ACHN (cell line): ENCODE measurements at regions not wholly inside any gene's neighbourhood (a gene's known extent, or its start where the extent isn't known, plus 50 kb on each side); places are given as distances from the start of the nearest gene placed in this dataset.

Source experiments
- DNase-seq: peaks from one replicate; pipeline ENCODE4 v3.0.0-alpha.2; 2015
- in situ Hi-C: cut with HindIII; loops from 2 replicates; pipeline ENCODE4 v1.10.0; 2017; ENCODE audit warnings: low sequenced_read_pairs, low pct_ligation_motif_present, low pct_unique_long_range_greater_than_20kb

DNA sequence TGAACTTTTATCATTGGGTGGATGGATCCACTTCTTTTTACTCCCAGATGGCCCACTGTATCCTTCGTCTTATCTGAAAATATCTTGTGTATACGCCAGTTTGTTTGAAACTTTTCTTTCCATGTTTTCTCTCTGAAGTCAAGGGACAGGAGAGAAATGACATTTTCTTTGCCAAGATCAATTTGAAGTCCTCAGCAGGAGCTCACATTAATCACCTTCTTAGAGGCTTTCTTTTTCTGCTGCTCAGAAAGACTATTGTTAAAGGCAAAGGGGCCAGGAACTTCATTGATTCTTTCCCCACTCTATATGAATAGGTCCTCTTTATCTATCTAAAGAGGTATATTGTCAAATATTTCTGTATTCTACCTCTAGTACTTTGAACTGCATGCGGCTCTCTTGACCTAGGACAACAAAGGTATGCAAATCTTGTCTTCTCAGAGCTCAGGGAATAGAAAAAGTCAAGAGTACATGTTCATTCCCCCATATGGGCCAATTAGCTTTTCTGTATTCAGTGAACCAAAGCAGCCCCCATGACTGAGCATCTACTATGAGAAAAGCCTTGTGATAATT lies 583.3 kb downstream of the HS3ST4 start:
- in situ Hi-C loops, result no loop called here
- DNase-seq, result no peak

DNA sequence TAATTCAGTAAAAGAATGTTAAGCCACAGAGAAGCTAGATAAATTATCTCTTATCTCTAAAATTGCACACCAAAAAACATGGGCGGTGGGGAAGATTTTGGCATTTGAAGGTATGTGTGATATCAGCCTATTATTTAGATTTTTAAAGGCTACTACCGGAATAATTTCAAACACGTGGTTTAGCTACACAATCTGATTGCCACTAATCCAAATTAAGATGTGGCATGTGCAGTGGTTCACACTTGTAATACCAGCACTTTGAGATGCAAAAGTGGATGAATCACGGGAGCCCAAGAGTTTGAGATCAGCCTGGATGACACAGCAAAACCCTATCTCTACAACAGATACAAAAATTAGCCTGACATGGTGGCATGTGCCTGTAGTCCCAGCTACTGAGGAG lies 584.5 kb downstream of the HS3ST4 start:
- DNase-seq, result no peak
- in situ Hi-C loops, result no loop called here

DNA sequence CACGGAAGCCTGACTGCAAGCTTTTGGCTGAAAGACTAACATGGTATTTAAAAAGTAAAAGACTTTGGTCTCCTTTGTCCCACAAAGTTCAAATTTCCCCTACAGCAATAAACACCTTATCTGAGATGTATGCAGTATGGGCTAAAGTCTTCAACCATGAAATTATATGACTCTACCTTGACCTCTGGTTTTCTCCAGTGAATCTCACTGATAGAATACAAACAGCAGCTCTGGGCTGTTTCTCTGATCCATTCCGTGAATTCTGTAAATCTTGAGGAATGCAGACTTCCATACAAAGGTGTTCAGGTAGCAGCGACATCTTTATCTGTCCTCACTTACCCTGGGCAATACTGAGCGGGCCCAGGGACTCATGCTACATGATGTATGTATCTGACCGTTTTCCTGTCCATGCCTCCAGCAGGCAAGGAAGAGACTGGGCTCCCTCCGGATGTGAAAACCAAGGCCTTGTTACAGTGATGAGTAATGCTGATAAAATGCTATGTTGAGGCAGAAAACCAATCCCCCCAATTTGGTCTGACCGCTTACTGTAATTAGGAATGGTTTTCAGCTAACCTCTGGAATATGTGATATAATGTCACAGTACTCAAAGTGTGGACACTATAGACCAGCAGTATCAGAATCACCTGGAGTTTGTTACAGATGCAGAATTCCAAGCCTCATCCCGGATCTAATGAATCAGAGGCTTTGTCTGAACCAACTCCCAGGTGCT lies 589.8 kb downstream of the HS3ST4 start:
- in situ Hi-C loops, result no loop called here

DNA sequence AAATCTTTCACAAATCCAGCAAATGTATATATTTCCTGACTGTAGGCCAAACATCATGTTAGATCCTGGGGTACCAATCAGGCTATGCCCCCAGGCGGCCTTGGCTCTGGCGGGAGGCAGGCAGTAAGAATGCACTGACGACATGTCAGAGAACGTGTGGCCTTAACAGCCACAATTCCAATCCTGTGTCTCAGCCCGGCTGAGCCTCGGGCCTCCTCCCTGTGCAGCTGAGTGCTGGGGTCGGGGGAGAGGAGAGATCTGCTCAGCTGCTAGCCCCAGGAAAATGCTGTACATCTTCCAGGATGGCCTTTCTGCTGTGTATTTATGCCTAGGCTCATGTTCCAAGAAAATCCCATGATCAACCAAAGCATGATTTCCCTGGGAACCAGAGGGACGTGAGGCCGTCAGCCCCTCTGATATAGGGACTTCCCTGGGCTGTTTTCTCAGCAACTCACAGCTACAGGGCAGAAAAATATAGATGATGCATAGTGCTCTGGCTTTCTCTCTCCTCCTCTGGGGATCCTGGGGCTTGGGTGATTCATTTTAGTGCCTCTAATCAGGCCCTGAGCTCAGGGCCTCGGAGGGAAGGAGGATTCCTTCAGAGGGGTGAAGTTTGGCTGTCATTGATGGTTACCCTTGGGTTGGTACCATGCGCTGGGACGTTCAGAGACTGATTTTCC lies 604.0 kb downstream of the HS3ST4 start:
- no peak for DNase-seq
- in situ Hi-C loops, result no loop called here

More for the DNA sequence above, 589.8 kb downstream of the HS3ST4 start:
- no peak for DNase-seq

GRCh38 chr16:26301516-26301915 lies 609.8 kb downstream of the HS3ST4 start:
- no peak for DNase-seq
- in situ Hi-C loops, result no loop called here

DNA sequence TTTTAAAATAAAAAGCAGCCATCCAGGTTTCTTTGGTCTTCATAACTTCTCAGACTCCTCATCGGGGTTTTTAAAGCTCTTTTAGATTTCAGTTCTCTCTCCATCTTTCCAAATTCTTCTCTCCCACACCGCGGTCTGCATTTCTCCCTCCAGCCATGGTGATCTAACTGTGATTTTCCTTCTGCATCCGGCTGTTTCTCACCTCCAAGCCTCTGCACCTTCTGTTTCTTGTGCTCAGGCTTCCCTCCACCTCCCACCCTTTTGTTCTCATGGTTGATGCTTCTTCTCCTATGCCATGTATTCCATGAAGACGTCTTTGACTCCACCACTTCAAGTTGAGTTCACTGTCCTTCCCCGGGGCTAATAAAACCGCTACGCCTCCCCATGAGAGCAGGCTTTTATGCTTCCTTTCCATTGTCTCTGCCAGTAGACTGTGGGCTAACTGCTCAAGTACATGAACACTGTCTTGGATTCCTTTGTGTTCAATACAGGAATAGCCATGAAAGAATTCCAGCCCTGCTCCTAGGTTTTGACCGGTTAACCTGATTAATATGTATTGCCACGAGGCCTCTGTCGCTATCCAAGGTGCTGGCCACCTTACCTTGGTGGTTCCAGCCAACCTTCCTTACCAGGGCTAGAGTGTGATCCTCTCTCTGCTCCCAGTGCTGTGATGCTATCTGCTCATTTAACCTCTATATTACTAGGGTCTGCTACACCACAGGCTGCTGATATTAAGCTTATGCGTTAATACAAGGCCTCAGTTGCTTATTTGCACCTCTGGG lies 625.1 kb downstream of the HS3ST4 start:
- DNase-seq, result peak; percentile 11
- in situ Hi-C loops, result no loop called here

GRCh38 chr16:26317885-26318284 lies 626.1 kb downstream of the HS3ST4 start:
- no peak for DNase-seq
- in situ Hi-C loops, result no loop called here

GRCh38 chr16:26330654-26331053 lies 638.9 kb downstream of the HS3ST4 start:
- in situ Hi-C loops, result no loop called here
- DNase-seq, result no peak

DNA sequence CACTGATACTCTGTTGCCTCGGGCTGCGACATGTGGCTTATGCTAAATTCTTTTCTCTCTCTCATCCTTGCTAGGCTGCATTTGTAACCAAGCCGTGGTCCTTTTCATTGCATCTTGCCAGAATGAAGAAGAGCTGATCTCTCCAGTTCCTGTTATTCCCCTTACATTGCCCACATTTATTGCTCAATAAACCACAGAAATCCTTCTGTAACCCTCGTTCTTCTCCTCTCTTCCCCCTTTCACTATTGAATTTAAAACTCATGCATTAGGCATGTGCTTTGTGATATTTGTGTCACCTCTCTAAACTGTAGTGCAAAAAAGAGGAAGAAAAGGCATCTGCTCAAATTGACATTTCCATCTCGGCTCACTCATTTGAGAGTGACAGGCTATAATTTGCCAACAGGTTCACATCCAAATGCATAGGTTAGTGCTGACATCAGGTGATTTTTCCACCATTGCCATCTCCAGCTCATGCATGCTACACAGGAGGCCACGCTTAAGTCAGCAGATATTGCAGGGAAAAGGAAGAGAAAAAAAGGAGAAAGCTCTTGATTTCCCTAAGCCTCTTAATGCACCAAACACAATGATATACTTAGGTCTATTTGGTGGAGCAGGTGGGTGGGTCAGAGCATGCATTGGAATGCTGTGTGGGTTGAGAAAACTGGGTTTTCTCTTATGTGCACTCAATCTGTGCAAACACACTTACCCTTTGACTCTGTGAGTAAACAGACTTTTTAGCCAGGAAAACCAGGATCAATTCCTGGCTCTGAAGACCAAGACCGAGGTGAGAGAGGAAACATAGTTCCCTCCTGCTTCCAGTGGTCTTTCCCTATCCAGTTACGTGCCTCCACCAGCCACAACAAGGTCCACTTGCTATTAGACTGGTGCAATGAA lies 642.7 kb downstream of the HS3ST4 start:
- no peak for DNase-seq
- in situ Hi-C loops, result no loop called here

GRCh38 chr16:26335236-26335853 lies 643.6 kb downstream of the HS3ST4 start:
- no peak for DNase-seq
- in situ Hi-C loops, result no loop called here

DNA sequence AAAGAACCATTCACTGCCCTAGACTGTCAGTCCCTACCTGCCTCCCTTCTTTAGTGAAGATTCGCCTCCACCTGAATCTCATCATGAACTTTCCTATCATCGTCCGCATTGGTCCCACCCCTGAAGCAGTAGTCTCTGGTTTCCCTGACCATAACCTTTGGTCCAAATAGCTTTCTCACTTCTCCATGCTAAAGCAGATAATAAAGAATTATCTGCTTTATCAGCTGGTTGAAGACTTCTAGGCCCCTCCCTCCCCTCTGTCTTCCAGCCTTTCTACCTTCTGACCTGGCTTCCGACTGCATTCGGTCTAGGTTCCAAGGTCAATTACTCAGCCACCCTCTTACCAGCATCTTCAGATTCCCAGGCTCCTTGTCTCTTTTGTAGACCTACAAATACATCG lies 650.9 kb downstream of the HS3ST4 start:
- in situ Hi-C loops, result no loop called here
- DNase-seq, result no peak

DNA sequence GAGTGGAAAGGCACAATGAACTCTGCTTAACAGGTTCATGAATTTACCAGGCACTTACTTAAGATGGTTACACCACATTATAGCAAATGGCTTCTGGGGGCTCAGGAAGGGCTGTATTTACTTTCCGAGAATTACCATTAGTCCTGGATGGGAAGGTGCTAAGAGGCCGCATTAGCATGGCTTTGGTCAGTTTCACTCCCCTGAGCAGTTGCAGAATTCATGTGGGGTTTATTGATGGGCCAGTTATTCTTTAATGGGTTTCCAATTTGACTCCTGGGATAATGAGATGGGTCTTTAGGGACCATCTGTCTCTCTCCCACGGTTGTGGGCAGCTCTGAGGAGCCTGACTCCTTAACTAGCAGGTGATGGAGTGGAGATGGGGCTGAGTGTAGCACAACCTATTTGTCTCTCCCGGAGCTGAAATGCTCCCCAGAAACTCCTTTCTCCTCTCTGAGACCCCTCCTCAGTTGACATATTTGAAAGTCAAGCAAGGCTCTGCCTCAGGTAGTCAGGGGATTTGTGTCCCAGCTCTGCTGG lies 652.5 kb downstream of the HS3ST4 start:
- DNase-seq, result no peak
- in situ Hi-C loops, result no loop called here

DNA sequence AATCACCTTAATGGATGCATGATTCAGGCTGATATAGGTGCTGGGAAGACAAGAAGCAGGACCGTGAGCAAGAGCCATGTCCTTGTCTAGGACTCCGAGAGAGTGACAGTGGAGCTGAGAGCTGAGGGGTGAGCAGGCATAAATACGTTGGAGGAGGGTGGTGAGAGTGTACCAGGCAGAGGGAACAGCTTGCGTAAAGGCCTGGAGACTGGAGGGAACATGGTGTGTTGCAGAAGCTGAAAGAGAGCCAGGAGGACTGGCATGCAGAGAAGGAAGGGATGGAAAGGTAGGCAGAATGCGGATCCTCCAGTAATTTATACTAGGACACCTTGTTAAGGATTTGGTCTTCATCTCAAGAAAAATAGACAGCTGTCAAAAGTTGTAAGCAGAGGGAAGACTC lies 653.2 kb downstream of the HS3ST4 start:
- DNase-seq, result no peak
- in situ Hi-C loops, result no loop called here

- in situ Hi-C loops, result no loop called here
- DNase-seq, result no peak
Measured at GRCh38 chr16:26345966-26346365, 654.2 kb downstream of the HS3ST4 start.

DNA sequence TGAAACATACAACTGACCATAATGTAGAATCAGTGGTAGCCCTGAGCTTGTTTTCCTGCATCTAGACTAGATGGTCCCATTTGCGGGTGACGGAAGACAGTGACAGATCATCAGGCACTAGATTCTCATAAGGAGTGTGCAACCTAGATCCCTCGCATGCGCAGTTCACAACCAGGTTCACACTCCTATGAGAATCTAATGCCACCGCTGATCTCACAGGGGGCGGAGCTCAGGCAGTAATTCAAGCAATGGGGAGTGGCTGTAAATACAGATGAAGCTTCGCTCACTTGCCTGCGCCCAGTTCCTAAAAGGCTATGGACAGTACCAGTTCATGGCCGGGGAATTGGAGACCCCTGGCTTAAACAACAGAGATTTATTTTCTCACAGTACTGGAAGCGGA lies 656.3 kb downstream of the HS3ST4 start:
- in situ Hi-C loops, result no loop called here
- no peak for DNase-seq

GRCh38 chr16:26360867-26361266 lies 669.1 kb downstream of the HS3ST4 start:
- in situ Hi-C loops, result no loop called here
- no peak for DNase-seq

DNA sequence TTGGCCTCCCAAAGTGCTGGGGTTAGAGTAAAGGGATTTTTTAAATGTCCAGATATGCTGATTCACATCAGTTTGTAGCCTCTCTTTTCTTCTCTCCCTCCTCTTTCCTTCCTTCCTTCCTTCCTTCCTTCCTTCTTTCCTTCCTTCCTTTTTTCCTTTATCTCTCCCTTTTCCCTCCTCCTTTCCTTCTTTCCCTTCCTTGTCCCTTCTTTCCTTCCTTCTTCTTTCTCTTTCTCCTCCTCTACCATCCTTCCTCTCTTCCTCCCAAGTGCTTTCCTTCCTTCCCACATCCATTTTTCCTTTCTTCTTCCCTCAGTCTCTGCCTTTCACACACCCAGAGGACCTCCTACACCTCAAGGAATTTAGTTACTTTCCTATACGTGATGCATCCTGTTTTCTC lies 671.8 kb downstream of the HS3ST4 start:
- in situ Hi-C loops, result no loop called here

More for the DNA sequence above, 671.8 kb downstream of the HS3ST4 start:
- no peak for DNase-seq
